Progenitor cell of endocrine pancreas (in vitro differentiated cells): ENCODE measurements at regions not wholly inside any gene's neighbourhood (a gene's known extent, or its start where the extent isn't known, plus 50 kb on each side); places are given as distances from the start of the nearest gene placed in this dataset.

Source experiments
- DNase-seq: peaks from one replicate; pipeline ENCODE4 v3.0.0; 2021; ENCODE audit warnings: low spot score; ENCODE audit not compliant: unreplicated experiment
- H3K27ac Mint-ChIP-seq: 2 replicates; pipeline ENCODE4 v1.8.0; 2021; ENCODE audit warnings: mild to moderate bottlenecking, moderate library complexity, mixed read lengths
- H3K27me3 Mint-ChIP-seq: 2 replicates; pipeline ENCODE4 v1.8.0; 2021; ENCODE audit warnings: mixed read lengths
- H3K36me3 Mint-ChIP-seq: 2 replicates; pipeline ENCODE4 v1.8.0; 2022; ENCODE audit warnings: mixed read lengths; ENCODE audit not compliant: insufficient read depth
- H3K4me1 Mint-ChIP-seq: 2 replicates; pipeline ENCODE4 v1.8.0; 2021; ENCODE audit warnings: low read depth, mixed read lengths
- H3K4me3 Mint-ChIP-seq: 2 replicates; pipeline ENCODE4 v1.8.0; 2021; ENCODE audit warnings: low read depth, mild to moderate bottlenecking, moderate library complexity, mixed read lengths
- H3K9me3 Mint-ChIP-seq: 2 replicates; pipeline ENCODE4 v1.8.0; 2021; ENCODE audit warnings: low read depth, mixed read lengths
- TF ChIP-seq, protein P1 (sequence below): fragments of 200-600 bp; sonication (generic); IDR thresholded peaks from one replicate; pipeline ENCODE4 v1.5.0; 2021; ENCODE audit warnings: antibody characterized with exemption, mild to moderate bottlenecking; ENCODE audit not compliant: unreplicated experiment

DNA sequence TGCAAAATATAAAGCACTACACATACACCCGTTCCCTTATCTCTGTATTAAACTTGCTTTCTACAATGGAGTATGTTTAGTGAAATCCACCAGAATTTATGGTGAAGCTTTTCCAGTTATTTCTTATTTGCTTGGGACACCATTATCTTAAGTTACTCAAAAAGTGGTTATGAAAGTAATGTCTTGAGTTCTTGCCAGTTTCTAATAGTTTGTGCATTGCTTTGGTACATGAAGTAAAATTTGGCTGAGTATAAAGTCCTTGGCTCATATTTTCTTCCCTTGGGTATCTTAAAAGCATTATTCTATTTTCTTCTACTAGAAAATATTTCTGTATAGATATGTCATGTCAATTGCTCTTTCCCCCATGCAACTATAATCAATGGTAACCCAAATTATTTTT lies 85.2 kb downstream of the POLR1F start:
- H3K9me3 Mint-ChIP-seq: peaks cover 2% of the 10 kb centered on the region
- H3K4me1 Mint-ChIP-seq: no peaks in the 10 kb centered on the region
- no peak overlapping the region for H3K27ac Mint-ChIP-seq
- no peak for DNase-seq
- no peak overlapping the region for H3K4me3 Mint-ChIP-seq
- no peaks in the 10 kb centered on the region for H3K27me3 Mint-ChIP-seq
- TF ChIP-seq, protein P1, sequence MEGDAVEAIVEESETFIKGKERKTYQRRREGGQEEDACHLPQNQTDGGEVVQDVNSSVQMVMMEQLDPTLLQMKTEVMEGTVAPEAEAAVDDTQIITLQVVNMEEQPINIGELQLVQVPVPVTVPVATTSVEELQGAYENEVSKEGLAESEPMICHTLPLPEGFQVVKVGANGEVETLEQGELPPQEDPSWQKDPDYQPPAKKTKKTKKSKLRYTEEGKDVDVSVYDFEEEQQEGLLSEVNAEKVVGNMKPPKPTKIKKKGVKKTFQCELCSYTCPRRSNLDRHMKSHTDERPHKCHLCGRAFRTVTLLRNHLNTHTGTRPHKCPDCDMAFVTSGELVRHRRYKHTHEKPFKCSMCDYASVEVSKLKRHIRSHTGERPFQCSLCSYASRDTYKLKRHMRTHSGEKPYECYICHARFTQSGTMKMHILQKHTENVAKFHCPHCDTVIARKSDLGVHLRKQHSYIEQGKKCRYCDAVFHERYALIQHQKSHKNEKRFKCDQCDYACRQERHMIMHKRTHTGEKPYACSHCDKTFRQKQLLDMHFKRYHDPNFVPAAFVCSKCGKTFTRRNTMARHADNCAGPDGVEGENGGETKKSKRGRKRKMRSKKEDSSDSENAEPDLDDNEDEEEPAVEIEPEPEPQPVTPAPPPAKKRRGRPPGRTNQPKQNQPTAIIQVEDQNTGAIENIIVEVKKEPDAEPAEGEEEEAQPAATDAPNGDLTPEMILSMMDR: no peak
- H3K36me3 Mint-ChIP-seq: no peaks in the 10 kb centered on the region

DNA sequence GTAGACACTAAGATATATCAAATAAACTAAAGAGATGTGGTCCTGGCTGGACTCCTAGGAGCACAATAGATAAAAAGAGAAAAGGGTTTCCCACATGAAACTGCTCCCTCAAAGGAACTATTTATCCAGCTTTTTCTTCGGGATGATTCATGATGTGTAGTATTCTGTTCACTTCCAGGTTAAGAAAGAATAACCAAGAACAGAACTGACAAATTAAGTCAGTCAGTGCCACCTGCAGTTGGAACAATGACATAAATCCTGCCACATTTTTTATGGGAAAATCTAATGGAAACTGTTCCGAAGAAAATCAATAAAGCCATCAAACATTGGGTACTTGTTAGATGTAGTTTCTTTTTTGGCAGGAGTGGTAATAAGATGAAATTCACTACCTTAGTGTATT lies 87.1 kb downstream of the POLR1F start:
- DNase-seq: no peak
- TF ChIP-seq, protein P1: no peak
- Mint-ChIP-seq H3K36me3 (no peaks in the 10 kb centered on the region), H3K4me3 (no peak overlapping the region), H3K27ac (no peak overlapping the region), H3K9me3 (peaks cover 2% of the 10 kb centered on the region), H3K4me1 (no peaks in the 10 kb centered on the region), H3K27me3 (no peaks in the 10 kb centered on the region)

DNA sequence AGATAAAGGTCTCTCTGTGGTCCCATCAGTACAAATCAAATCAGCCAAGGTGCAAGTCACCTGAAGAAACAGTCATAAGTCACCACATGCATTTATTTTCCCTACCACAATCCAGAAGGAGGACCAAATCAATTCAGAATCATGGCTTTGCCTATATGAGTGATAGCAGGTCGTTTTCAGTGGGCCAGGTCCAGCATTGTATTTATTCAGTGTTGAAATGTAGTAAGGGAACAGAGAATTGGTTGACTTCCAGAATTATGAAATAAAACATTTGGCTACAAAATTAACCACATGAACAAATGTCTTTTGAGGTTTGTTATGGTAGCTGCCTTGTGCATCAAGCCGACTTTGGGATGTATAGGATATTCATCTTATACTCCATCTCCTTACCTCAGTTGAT lies 88.4 kb downstream of the POLR1F start:
- no peaks in the 10 kb centered on the region for H3K4me1 Mint-ChIP-seq
- H3K27ac Mint-ChIP-seq: no peak overlapping the region
- H3K36me3 Mint-ChIP-seq: no peaks in the 10 kb centered on the region
- no peak for DNase-seq
- TF ChIP-seq, protein P1: no peak
- H3K27me3 Mint-ChIP-seq: no peaks in the 10 kb centered on the region
- peaks cover 2% of the 10 kb centered on the region for H3K9me3 Mint-ChIP-seq
- no peak overlapping the region for H3K4me3 Mint-ChIP-seq

DNA sequence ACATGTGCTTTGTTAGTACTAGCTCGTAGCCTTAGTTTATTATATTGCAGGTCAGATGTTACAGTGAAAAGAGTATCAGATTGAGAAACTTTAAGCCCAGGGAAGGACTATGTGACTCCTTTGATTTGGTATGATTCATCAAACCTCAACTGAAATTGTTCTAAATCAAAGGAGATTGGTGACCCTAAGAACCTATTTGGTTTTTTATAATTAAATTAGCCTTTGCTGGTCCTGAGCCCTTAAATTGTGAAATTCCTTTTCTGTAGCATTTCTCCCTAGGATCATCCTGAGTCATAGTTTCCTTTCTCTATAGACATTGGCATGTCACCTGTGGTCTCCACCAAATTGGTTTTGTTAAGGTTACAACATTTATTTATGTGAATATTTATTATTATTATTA lies 89.7 kb downstream of the POLR1F start:
- TF ChIP-seq, protein P1: no peak
- Mint-ChIP-seq H3K27me3 (no peaks in the 10 kb centered on the region), H3K9me3 (no peaks in the 10 kb centered on the region), H3K4me3 (no peak overlapping the region), H3K27ac (no peak overlapping the region), H3K36me3 (no peaks in the 10 kb centered on the region), H3K4me1 (no peaks in the 10 kb centered on the region)
- no peak for DNase-seq

- H3K9me3 Mint-ChIP-seq: no peaks in the 10 kb centered on the region
- no peak overlapping the region for H3K27ac Mint-ChIP-seq
- H3K36me3 Mint-ChIP-seq: no peaks in the 10 kb centered on the region
- H3K4me1 Mint-ChIP-seq: no peaks in the 10 kb centered on the region
- no peak overlapping the region for H3K4me3 Mint-ChIP-seq
- TF ChIP-seq, protein P1: no peak
- DNase-seq: no peak
- H3K27me3 Mint-ChIP-seq: no peaks in the 10 kb centered on the region
Observed at GRCh38 chr7:19617901-19618300, 90.9 kb downstream of the POLR1F start.
